ENCODE measurements at regions not wholly inside any gene's neighbourhood (a gene's known extent, or its start where the extent isn't known, plus 50 kb on each side); places are given as distances from the start of the nearest gene placed in this dataset.

- TF ChIP-seq SIN3A (IDR thresholded peaks at IDR 0.05; ENCODE audit: borderline replicate concordance, insufficient read depth, low read length) (no peak), POLR2AphosphoS5 (IDR thresholded peaks at IDR 0.05; ENCODE audit: low read depth, low read length) (no peak), TAF1 (IDR thresholded peaks at IDR 0.05; ENCODE audit: borderline replicate concordance, insufficient read depth, low read length) (no peak)
Observed at GRCh38 chr2:8215159-8215863, 466.5 kb upstream of the ID2 start.
